GM12878 (cell line): ENCODE measurements at regions not wholly inside any gene's neighbourhood (a gene's known extent, or its start where the extent isn't known, plus 50 kb on each side); places are given as distances from the start of the nearest gene placed in this dataset.

Experiments
- ATAC-seq: fragments of 200-7000 bp; cut with Tn5 transposase; 3 replicates; pipeline ENCODE4 v1.9.1; 2020; ENCODE audit warnings: mild to moderate bottlenecking, moderate library complexity
- BruUV-seq: library from RNA; stranded (reverse); fragments of 400-500 nt; replicated peaks from 2 replicates; lab custom pipeline; 2021; lab: Mats Ljungman, UMichigan
- CTCF ChIA-PET: fragments of 300-600 bp; sonication (Branson Sonifier 250); formaldehyde crosslinking; extraction: SDS; loops from one replicate; lab custom pipeline; 2021; ENCODE audit warnings: inconsistent platforms; lab: Yijun Ruan, JAX
- POLR2A ChIA-PET: fragments of 350-600 bp; formaldehyde crosslinking; extraction: SDS; loops from one replicate; lab custom pipeline; 2021; ENCODE audit warnings: inconsistent platforms; lab: Charles Lee
- RAD21 ChIA-PET: fragments of 300-600 bp; sonication (Branson Sonifier 250); formaldehyde crosslinking; loops from one replicate; lab custom pipeline; 2023; ENCODE audit warnings: antibody characterized with exemption; ENCODE audit not compliant: unreplicated experiment; lab: Charles Lee
- SMC1A ChIA-PET: fragments of 300-600 bp; sonication (Branson Sonifier 250); formaldehyde crosslinking; loops from one replicate; lab custom pipeline; 2023; ENCODE audit not compliant: unreplicated experiment, uncharacterized antibody; lab: Charles Lee
- DNase-seq: peaks from one replicate; pipeline ENCODE4 v3.0.0-alpha.2; 2011; ENCODE audit warnings: low read depth, low spot score
- FAIRE-seq: peaks from 3 replicates; lab custom pipeline; 2011; peaks lifted over from hg19 to GRCh38; lab: Jason Lieb, UNC
- H2AFZ ChIP-seq: 2 replicates; pipeline ENCODE4 v1.6.0; 2011; ENCODE audit warnings: low read depth, low read length, control low read depth; ENCODE audit not compliant: control insufficient read depth
- H3K27ac ChIP-seq: 2 replicates; pipeline ENCODE4 v1.5.1; 2011; ENCODE audit warnings: control low read depth; ENCODE audit not compliant: control insufficient read depth, insufficient read depth
- H3K27me3 ChIP-seq, 2 experiments: replicated peaks in 1 of 2; 2 replicates each; pipeline versions ENCODE4 v1.6.0 to v1.6.1; 2011; ENCODE audit warnings: low read length in 1 of 2; ENCODE audit not compliant: control insufficient read depth in 2 of 2, insufficient read depth in 2 of 2
- H3K36me3 ChIP-seq, 2 experiments: 2 replicates each; pipeline ENCODE4 v1.5.1; 2011; ENCODE audit warnings: low read length in 1 of 2; ENCODE audit not compliant: control insufficient read depth in 2 of 2, insufficient read depth in 2 of 2
- H3K4me1 ChIP-seq: 2 replicates; pipeline ENCODE4 v1.6.1; 2011; ENCODE audit warnings: mild to moderate bottlenecking, low read length, moderate library complexity, mixed read lengths; ENCODE audit not compliant: control insufficient read depth, insufficient read depth
- H3K4me2 ChIP-seq: 2 replicates; pipeline ENCODE4 v1.6.0; 2011; ENCODE audit warnings: control low read depth; ENCODE audit not compliant: control insufficient read depth, insufficient read depth
- H3K4me3 ChIP-seq: fragments of 200-600 bp; sonication (generic); 2 replicates; pipeline ENCODE4 v1.5.1; 2016
- H3K79me2 ChIP-seq: 2 replicates; pipeline ENCODE4 v1.6.0; 2011; ENCODE audit warnings: low read length; ENCODE audit not compliant: control insufficient read depth, insufficient read depth
- H3K9ac ChIP-seq: 2 replicates; pipeline ENCODE4 v1.8.0; 2011; ENCODE audit warnings: low read length, control low read depth, mixed read lengths; ENCODE audit not compliant: control insufficient read depth, insufficient read depth
- H3K9me3 ChIP-seq: replicated peaks from 3 replicates; pipeline ENCODE4 v1.5.1; 2011; ENCODE audit warnings: mild to moderate bottlenecking, low read length; ENCODE audit not compliant: control insufficient read depth, insufficient read depth
- H4K20me1 ChIP-seq: 2 replicates; pipeline ENCODE4 v1.6.0; 2011; ENCODE audit not compliant: control insufficient read depth, insufficient read depth
- ATF3 ChIP-seq: IDR thresholded peaks from 2 replicates; pipeline ENCODE4 v1.6.1; 2011; ENCODE audit warnings: low read depth, mild to moderate bottlenecking, low read length, moderate library complexity, borderline replicate concordance; ENCODE audit errors: extremely low read depth
- BHLHE40 ChIP-seq, 2 experiments: fragments of 450-650 bp in 1 of 2; IDR thresholded peaks; 2 replicates each; pipeline ENCODE4 v1.6.1; 2011 to 2017; ENCODE audit warnings: low read depth in 2 of 2, borderline replicate concordance in 1 of 2, improper control_type of control experiment in 1 of 2, low read length in 1 of 2, mild to moderate bottlenecking in 1 of 2
- CEBPB ChIP-seq, 2 experiments: fragments of 150-350 bp in 1 of 2; IDR thresholded peaks; 2 replicates each; pipeline ENCODE4 v1.6.1; 2012 to 2014; ENCODE audit warnings: low read depth in 2 of 2, low read length in 2 of 2, borderline replicate concordance in 1 of 2, inconsistent platforms in 1 of 2
- CREB1 ChIP-seq: IDR thresholded peaks from 2 replicates; pipeline ENCODE4 v1.6.1; 2012; ENCODE audit warnings: low read depth, mild to moderate bottlenecking, inconsistent platforms
- ELK1 ChIP-seq: IDR thresholded peaks from 2 replicates; pipeline ENCODE4 v1.6.1; 2012; ENCODE audit warnings: low read depth, low read length, improper control_type of control experiment
- EP300 ChIP-seq, 2 experiments: fragments of 150-350 bp in 1 of 2; IDR thresholded peaks; 2 replicates each; pipeline ENCODE4 v1.6.1; 2011 to 2012; ENCODE audit warnings: low read depth in 2 of 2, low read length in 2 of 2, borderline replicate concordance in 1 of 2, improper control_type of control experiment in 1 of 2, inconsistent platforms in 1 of 2; ENCODE audit not compliant: control insufficient read depth in 1 of 2
- ETV6 ChIP-seq, 2 experiments: fragments of 450-650 bp in 1 of 2; IDR thresholded peaks in 1 of 2; conservative IDR thresholded peaks in 1 of 2; 2 replicates each; pipeline ENCODE4 v1.6.1; 2014; ENCODE audit warnings: antibody characterized with exemption in 1 of 2, borderline replicate concordance in 1 of 2, low read depth in 1 of 2, mild to moderate bottlenecking in 1 of 2, moderate library complexity in 1 of 2
- FOS ChIP-seq: IDR thresholded peaks from 3 replicates; pipeline ENCODE4 v1.6.1; 2011; ENCODE audit warnings: borderline replicate concordance; ENCODE audit not compliant: insufficient read length; ENCODE audit errors: extremely low read depth
- FOXM1 ChIP-seq: IDR thresholded peaks from 2 replicates; pipeline ENCODE4 v1.6.1; 2012; ENCODE audit warnings: low read depth, mild to moderate bottlenecking, inconsistent platforms, low read length, moderate library complexity
- IKZF2 ChIP-seq, 2 experiments: fragments of 450-650 bp; IDR thresholded peaks; 2 replicates each; pipeline ENCODE4 v1.6.1; 2017; ENCODE audit warnings: mild to moderate bottlenecking in 2 of 2, moderate library complexity in 2 of 2
- MAX ChIP-seq: IDR thresholded peaks from 2 replicates; pipeline ENCODE4 v1.6.1; 2012; ENCODE audit warnings: low read depth, low read length, improper control_type of control experiment
- MLLT1 ChIP-seq: fragments of 450-650 bp; IDR thresholded peaks from 2 replicates; pipeline ENCODE4 v1.6.1; 2016; ENCODE audit warnings: mild to moderate bottlenecking
- PAX8 ChIP-seq: fragments of 450-650 bp; IDR thresholded peaks from 2 replicates; pipeline ENCODE4 v1.6.1; 2017; ENCODE audit warnings: mild to moderate bottlenecking, moderate library complexity
- PKNOX1 ChIP-seq: fragments of 450-650 bp; IDR thresholded peaks from 2 replicates; pipeline ENCODE4 v1.6.1; 2016; ENCODE audit warnings: mild to moderate bottlenecking
- POLR2AphosphoS5 ChIP-seq: IDR thresholded peaks from 2 replicates; pipeline ENCODE4 v1.6.1; 2011; ENCODE audit warnings: mild to moderate bottlenecking, low read length, inconsistent platforms
- RAD21 ChIP-seq: IDR thresholded peaks from 2 replicates; pipeline ENCODE4 v1.6.1; 2011; ENCODE audit warnings: mild to moderate bottlenecking, low read depth, low read length, moderate library complexity; ENCODE audit not compliant: insufficient read depth
- RB1 ChIP-seq: fragments of 450-650 bp; formaldehyde crosslinking; IDR thresholded peaks from 2 replicates; pipeline ENCODE4 v1.6.1; 2017; ENCODE audit warnings: mild to moderate bottlenecking, borderline replicate concordance
- RUNX3 ChIP-seq: IDR thresholded peaks from 2 replicates; pipeline ENCODE4 v1.6.1; 2012; ENCODE audit warnings: low read length, inconsistent platforms
- SREBF1 ChIP-seq: IDR thresholded peaks from 2 replicates; pipeline ENCODE4 v1.6.1; 2012; ENCODE audit warnings: mild to moderate bottlenecking, low read length
- TARDBP ChIP-seq: IDR thresholded peaks from 2 replicates; pipeline ENCODE4 v1.6.1; 2016; ENCODE audit warnings: borderline replicate concordance
- in situ Hi-C: fragments of 300-500 bp; cut with MboI; formaldehyde crosslinking; loops from 9 replicates; pipeline ENCODE4 v1.14.3; 2018; ENCODE audit warnings: mixed read lengths
- intact Hi-C: fragments of 100-400 bp; cut with micrococcal nuclease; formaldehyde crosslinking; loops from one replicate; pipeline ENCODE4 v1.14.2; 2022; ENCODE audit not compliant: unreplicated experiment

GRCh38 chr21:27495836-27496235, 528.9 kb upstream of the ADAMTS5 start (continued):
- TF ChIP-seq POLR2AphosphoS5 (no peak), IKZF2 (IDR thresholded peaks at IDR 0.05) (no peak), MAX (no peak), FOXM1 (no peak), ELK1 (no peak), RUNX3 (no peak)
- TF ChIP-seq, all 136 proteins: peak for 0

GRCh38 chr21:27493542-27493941, 526.7 kb upstream of the ADAMTS5 start:
- Histone ChIP-seq H3K9me3 (no peaks in the 10 kb centered on the region; the same call in 2 of the 3 replicates), H3K27me3 (no peaks in the 10 kb centered on the region), H2AFZ (no peak overlapping the region), H3K9ac (no peak overlapping the region), H3K4me1 (no peaks in the 10 kb centered on the region), H3K79me2 (no peaks in the 10 kb centered on the region), H3K36me3 (no peaks in the 10 kb centered on the region), H3K27ac (no peak overlapping the region), H3K4me3 (no peak overlapping the region), H3K4me2 (no peak overlapping the region), H4K20me1 (no peaks in the 10 kb centered on the region)
- RAD21 ChIA-PET: no interaction called here
- intact Hi-C loops: no loop called here
- SMC1A ChIA-PET: no interaction called here
- POLR2A ChIA-PET: no interaction called here
- in situ Hi-C loops: no loop called here
- no peak for DNase-seq
- no TSS peak for BruUV-seq
- FAIRE-seq: no peak
- ATAC-seq: no peak
- CTCF ChIA-PET: no interaction called here
- TF ChIP-seq TARDBP (no peak), BHLHE40 (IDR thresholded peaks at IDR 0.05; ENCODE audit: borderline replicate concordance in 1 of 2, low read depth in 2 of 2, low read length in 1 of 2) (no peak), CREB1 (no peak), CEBPB (IDR thresholded peaks at IDR 0.05; ENCODE audit: borderline replicate concordance in 1 of 2, low read depth in 2 of 2, low read length in 2 of 2) (no peak), RAD21 (no peak), RB1 (no peak), MLLT1 (no peak), RUNX3 (no peak), FOS (no peak), PAX8 (no peak), ATF3 (no peak), ETV6 (conservative IDR thresholded peaks at IDR 0.05 in 1 of 2, IDR thresholded peaks at IDR 0.05 in 1 of 2; ENCODE audit: borderline replicate concordance in 1 of 2, low read depth in 1 of 2) (no peak), PKNOX1 (no peak), EP300 (IDR thresholded peaks at IDR 0.05; ENCODE audit: borderline replicate concordance in 1 of 2, control insufficient read depth in 1 of 2, low read depth in 2 of 2, low read length in 2 of 2) (no peak), SREBF1 (no peak)
